KG1 (cell line): ENCODE measurements at regions not wholly inside any gene's neighbourhood (a gene's known extent, or its start where the extent isn't known, plus 50 kb on each side); places are given as distances from the start of the nearest gene placed in this dataset.
"Not testable (repeated sequence)": the region's sequence is repeated elsewhere in the genome, so short reads cannot be mapped to it uniquely, and the experiment has no call there.

Experiments
- DNase-seq: peaks from one replicate; lab custom pipeline; 2025; lab: John Stamatoyannopoulos, UW

- no peak for DNase-seq
Measured at GRCh38 chr10:129171812-129172211, 295.2 kb upstream of the MGMT start.

GRCh38 chr10:129174232-129175014, 292.6 kb upstream of the MGMT start:
- DNase-seq: no peak

GRCh38 chr10:129179245-129179971, 287.6 kb upstream of the MGMT start:
- DNase-seq: no peak

GRCh38 chr10:129179972-129180678, 286.9 kb upstream of the MGMT start:
- DNase-seq: no peak

- no peak for DNase-seq
Measured at GRCh38 chr10:129184196-129184595, 282.8 kb upstream of the MGMT start.

GRCh38 chr10:129187331-129187730, 279.7 kb upstream of the MGMT start:
- no peak for DNase-seq

GRCh38 chr10:129191797-129192196, 275.2 kb upstream of the MGMT start:
- DNase-seq: no peak

GRCh38 chr10:129192344-129193128, 274.5 kb upstream of the MGMT start:
- no peak for DNase-seq

- DNase-seq: no peak
Measured at GRCh38 chr10:129193148-129193547, 273.9 kb upstream of the MGMT start.

- no peak for DNase-seq
Measured at GRCh38 chr10:129194181-129194870, 272.7 kb upstream of the MGMT start.

- no peak for DNase-seq
Measured at GRCh38 chr10:129199826-129200225, 267.2 kb upstream of the MGMT start.

GRCh38 chr10:129203819-129204218, 263.2 kb upstream of the MGMT start:
- no peak for DNase-seq

- DNase-seq: no peak
Measured at GRCh38 chr10:129207297-129207696, 259.7 kb upstream of the MGMT start.

- no peak for DNase-seq
Measured at GRCh38 chr10:129210876-129211275, 256.2 kb upstream of the MGMT start.

- no peak for DNase-seq
Measured at GRCh38 chr10:129213256-129213655, 253.8 kb upstream of the MGMT start.

- DNase-seq: not testable (repeated sequence)
Measured at GRCh38 chr10:129213996-129214395, 253.0 kb upstream of the MGMT start.

GRCh38 chr10:129219364-129219763, 247.7 kb upstream of the MGMT start:
- DNase-seq: no peak

GRCh38 chr10:129222436-129222835, 244.6 kb upstream of the MGMT start:
- no peak for DNase-seq

GRCh38 chr10:129223363-129223762, 243.7 kb upstream of the MGMT start:
- no peak for DNase-seq

GRCh38 chr10:129224065-129224464, 243.0 kb upstream of the MGMT start:
- DNase-seq: no peak

GRCh38 chr10:129231821-129232220, 235.2 kb upstream of the MGMT start:
- no peak for DNase-seq
